Mammary epithelial cell (primary cell): ENCODE measurements at regions not wholly inside any gene's neighbourhood (a gene's known extent, or its start where the extent isn't known, plus 50 kb on each side); places are given as distances from the start of the nearest gene placed in this dataset.

Experiments used
- CTCF ChIP-seq, 2 donors: IDR thresholded peaks in 1 of 2; conservative IDR thresholded peaks in 1 of 2; 2 replicates each; pipeline ENCODE4 v1.5.1; 2011 to 2012; ENCODE audit warnings: inconsistent platforms in 2 of 2, low read length in 2 of 2, mild to moderate bottlenecking in 2 of 2, control low read depth in 1 of 2, low read depth in 1 of 2; ENCODE audit not compliant: insufficient read depth in 1 of 2; ENCODE audit errors: extremely low read depth in 1 of 2
- EZH2 ChIP-seq: IDR thresholded peaks from 2 replicates; pipeline ENCODE4 v1.6.1; 2012; ENCODE audit warnings: low read length, inconsistent platforms, borderline replicate concordance

- TF ChIP-seq EZH2 (no peak), CTCF (conservative IDR thresholded peaks at IDR 0.05 in 1 of 2, IDR thresholded peaks at IDR 0.05 in 1 of 2; ENCODE audit: extremely low read depth in 1 of 2, insufficient read depth in 1 of 2, low read depth in 1 of 2, low read length in 2 of 2) (no peak)
Measured at GRCh38 chr7:17497549-17498167, 199.2 kb downstream of the AHR start.
